ENCODE measurements at regions not wholly inside any gene's neighbourhood (a gene's known extent, or its start where the extent isn't known, plus 50 kb on each side); places are given as distances from the start of the nearest gene placed in this dataset.
A peak's percentile ranks its signal among the peaks of the same experiment; 100 is the strongest.

GRCh38 chr7:52273685-52274610 lies 761.5 kb upstream of the POM121L12 start:
- no peak for DNase-seq (ENCODE audit: low read depth, low spot score)
- H3K4me3 ChIP-seq (ENCODE audit: low read depth, low read length): no peak overlapping the region

GRCh38 chr7:52271703-52272102 lies 763.7 kb upstream of the POM121L12 start:
- no peak for DNase-seq (ENCODE audit: low read depth, low spot score)
- TF ChIP-seq CTCF (IDR thresholded peaks at IDR 0.05; ENCODE audit: low read depth, low read length): no peak
- in situ Hi-C loops (cut with HindIII; ENCODE audit: low sequenced_read_pairs): no loop called here
- H3K4me3 ChIP-seq (ENCODE audit: low read depth, low read length): no peak overlapping the region

More at GRCh38 chr7:52273685-52274610, 761.5 kb upstream of the POM121L12 start:
- no peak for TF ChIP-seq CTCF (IDR thresholded peaks at IDR 0.05; ENCODE audit: low read depth, low read length)
- in situ Hi-C loops (cut with HindIII; ENCODE audit: low sequenced_read_pairs): no loop called here

GRCh38 chr7:52270301-52270700 lies 765.1 kb upstream of the POM121L12 start:
- TF ChIP-seq CTCF (IDR thresholded peaks at IDR 0.05; ENCODE audit: low read depth, low read length): no peak
- in situ Hi-C loops (cut with HindIII; ENCODE audit: low sequenced_read_pairs): no loop called here
- H3K4me3 ChIP-seq (ENCODE audit: low read depth, low read length): no peak overlapping the region
- DNase-seq (ENCODE audit: low read depth, low spot score): peak; percentile 9

- no peak for DNase-seq (ENCODE audit: low read depth, low spot score)
- H3K4me3 ChIP-seq (ENCODE audit: low read depth, low read length): no peak overlapping the region
- in situ Hi-C loops (cut with HindIII; ENCODE audit: low sequenced_read_pairs): no loop called here
- TF ChIP-seq CTCF (IDR thresholded peaks at IDR 0.05; ENCODE audit: low read depth, low read length): no peak
These were observed 765.8 kb upstream of the POM121L12 start for GRCh38 chr7:52269669-52270068.

- H3K4me3 ChIP-seq (ENCODE audit: low read depth, low read length): no peak overlapping the region
- no peak for DNase-seq (ENCODE audit: low read depth, low spot score)
- TF ChIP-seq CTCF (IDR thresholded peaks at IDR 0.05; ENCODE audit: low read depth, low read length): no peak
- in situ Hi-C loops (cut with HindIII; ENCODE audit: low sequenced_read_pairs): no loop called here
These were observed 774.4 kb upstream of the POM121L12 start for GRCh38 chr7:52261057-52261456.

GRCh38 chr7:52260046-52260665 lies 775.3 kb upstream of the POM121L12 start:
- no peak for DNase-seq (ENCODE audit: low read depth, low spot score)
- TF ChIP-seq CTCF (IDR thresholded peaks at IDR 0.05; ENCODE audit: low read depth, low read length): no peak
- in situ Hi-C loops (cut with HindIII; ENCODE audit: low sequenced_read_pairs): no loop called here
- H3K4me3 ChIP-seq (ENCODE audit: low read depth, low read length): no peak overlapping the region
